ENCODE measurements at regions not wholly inside any gene's neighbourhood (a gene's known extent, or its start where the extent isn't known, plus 50 kb on each side); places are given as distances from the start of the nearest gene placed in this dataset.

DNA sequence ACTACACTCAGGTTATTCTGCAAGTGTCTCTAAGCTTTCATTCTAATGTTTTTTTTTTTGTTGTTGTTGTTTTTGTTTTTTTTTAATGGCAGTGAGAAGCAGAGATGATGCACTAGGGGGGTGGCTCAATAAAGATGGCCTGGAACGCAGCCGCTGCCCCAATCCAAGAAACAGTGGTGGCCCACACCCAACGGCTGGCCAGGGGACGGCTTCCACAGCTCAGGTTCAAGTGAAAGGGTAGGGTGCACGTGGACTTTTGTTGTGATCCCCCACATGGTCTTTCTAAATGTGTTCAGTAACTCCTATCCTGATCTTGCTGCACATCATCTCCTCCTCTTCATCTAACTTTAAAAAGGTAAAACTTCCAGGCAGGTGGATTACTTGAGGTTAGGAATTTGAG is 190.1 kb downstream of the NDUFA10 start:
- no peak for TF ChIP-seq CTCF (IDR thresholded peaks at IDR 0.05)

- TF ChIP-seq CTCF (IDR thresholded peaks at IDR 0.05) = no peak
Measured at GRCh38 chr2:239834143-239834542, 191.0 kb downstream of the NDUFA10 start.

- TF ChIP-seq CTCF (IDR thresholded peaks at IDR 0.05) = no peak
Measured at GRCh38 chr2:239833269-239834109, 191.7 kb downstream of the NDUFA10 start.

DNA sequence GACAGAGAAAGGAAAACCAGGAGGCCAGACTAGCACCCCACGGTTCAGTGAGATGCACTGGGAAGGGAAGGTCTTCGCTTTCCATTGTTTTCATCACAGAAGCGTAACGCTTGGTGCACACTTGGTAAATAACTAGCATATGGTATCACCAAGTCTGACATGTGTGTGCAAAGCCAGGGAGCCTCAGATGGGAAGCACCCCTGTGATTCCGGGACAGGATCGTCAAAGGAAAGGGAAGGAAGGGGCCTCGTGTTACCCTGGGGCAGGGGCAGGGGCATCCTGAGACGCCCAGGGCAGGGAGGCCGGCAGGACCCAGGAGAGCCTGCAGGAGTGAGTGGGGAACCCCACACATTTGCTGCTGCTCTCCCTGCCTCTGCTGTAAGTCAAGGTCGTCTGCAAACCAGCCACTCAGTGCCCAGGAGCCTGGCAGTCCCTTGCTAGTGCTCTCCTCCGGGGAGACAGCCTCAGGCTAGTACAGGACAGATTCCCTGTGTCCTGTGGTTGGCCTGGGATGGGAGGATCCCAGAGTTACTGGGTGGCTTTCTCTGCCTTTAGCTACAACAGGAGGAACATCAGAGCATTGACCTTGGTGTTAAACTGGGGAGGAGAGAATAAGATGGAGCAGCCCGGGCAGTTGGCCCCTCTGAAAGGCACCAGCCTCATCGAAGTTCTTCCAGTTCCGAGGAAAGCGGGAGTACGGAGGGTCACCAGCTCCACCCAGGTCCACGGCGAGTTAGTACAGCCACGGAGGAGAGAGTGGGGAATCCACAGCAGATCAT is 192.5 kb downstream of the NDUFA10 start:
- no peak for TF ChIP-seq CTCF (IDR thresholded peaks at IDR 0.05)

- TF ChIP-seq CTCF (IDR thresholded peaks at IDR 0.05) = no peak
Measured at GRCh38 chr2:239831861-239832489, 193.2 kb downstream of the NDUFA10 start.

- no peak for TF ChIP-seq CTCF (IDR thresholded peaks at IDR 0.05)
Measured at GRCh38 chr2:239831001-239831731, 194.0 kb downstream of the NDUFA10 start.
